SU-DHL-6 (cell line): ENCODE measurements at regions not wholly inside any gene's neighbourhood (a gene's known extent, or its start where the extent isn't known, plus 50 kb on each side); places are given as distances from the start of the nearest gene placed in this dataset.

ENCODE experiments used
- H2AFZ ChIP-seq: fragments of 200-600 bp; sonication (generic); 2 replicates; pipeline ENCODE4 v1.6.1; 2014; ENCODE audit warnings: low read depth, mild to moderate bottlenecking, moderate library complexity, mixed read lengths, antibody characterized with exemption, low read length; ENCODE audit not compliant: severe bottlenecking
- H3F3A ChIP-seq: fragments of 200-600 bp; shearing (Covaris generic); 2 replicates; pipeline ENCODE4 v1.6.0; 2016; ENCODE audit warnings: antibody characterized with exemption, mild to moderate bottlenecking; ENCODE audit not compliant: insufficient read depth
- H3K27ac ChIP-seq: fragments of 200-600 bp; sonication (generic); 2 replicates; pipeline ENCODE4 v1.5.1; 2016; ENCODE audit warnings: low read depth, mild to moderate bottlenecking, low read length, moderate library complexity, mixed read lengths
- H3K27me3 ChIP-seq: fragments of 200-600 bp; sonication (generic), shearing (Covaris generic); 2 replicates; pipeline ENCODE4 v1.6.0; 2014; ENCODE audit warnings: mild to moderate bottlenecking, low read length
- H3K36me3 ChIP-seq: fragments of 200-600 bp; sonication (generic); 2 replicates; pipeline ENCODE4 v1.6.1; 2014; ENCODE audit warnings: mild to moderate bottlenecking, low read length, mixed read lengths
- H3K4me2 ChIP-seq: fragments of 300-600, 200-600 bp; shearing (Covaris generic), sonication (generic); 2 replicates; pipeline ENCODE4 v1.6.0; 2014; ENCODE audit warnings: low read length, low read depth, mild to moderate bottlenecking; ENCODE audit not compliant: poor library complexity, severe bottlenecking
- H3K4me3 ChIP-seq: fragments of 200-600 bp; sonication (generic); 2 replicates; pipeline ENCODE4 v1.5.1; 2014; ENCODE audit warnings: antibody characterized with exemption, low read length, mild to moderate bottlenecking, mixed read lengths; ENCODE audit not compliant: insufficient read depth, poor library complexity, severe bottlenecking
- H3K79me2 ChIP-seq: fragments of 200-600 bp; sonication (generic); 2 replicates; pipeline ENCODE4 v1.6.1; 2014; ENCODE audit warnings: mild to moderate bottlenecking, low read length, moderate library complexity; ENCODE audit not compliant: insufficient read depth
- H3K9ac ChIP-seq: fragments of 200-600 bp; sonication (generic); 2 replicates; pipeline ENCODE4 v1.7.0; 2014; ENCODE audit warnings: mild to moderate bottlenecking, low read length
- H3K9me2 ChIP-seq: fragments of 200-600 bp; sonication (generic); replicated peaks from 2 replicates; pipeline ENCODE4 v1.6.1; 2014; ENCODE audit warnings: low read length; ENCODE audit not compliant: insufficient read depth
- H3K9me3 ChIP-seq: fragments of 200-600 bp; sonication (generic); 2 replicates; pipeline ENCODE4 v1.6.1; 2014; ENCODE audit warnings: low read length, mixed read lengths; ENCODE audit not compliant: insufficient read depth
- H4K20me1 ChIP-seq: fragments of 200-600 bp; sonication (generic); 2 replicates; pipeline ENCODE4 v1.6.1; 2014; ENCODE audit warnings: low read depth, mild to moderate bottlenecking, antibody characterized with exemption, low read length, moderate library complexity, mixed read lengths
- EZH2phosphoT487 ChIP-seq: fragments of 200-600 bp; sonication (generic), shearing (Covaris generic); conservative IDR thresholded peaks from 2 replicates; pipeline ENCODE4 v1.6.1; 2018; ENCODE audit warnings: mild to moderate bottlenecking, antibody characterized with exemption, low read length, moderate library complexity, mixed read lengths
- TF ChIP-seq, protein P1 (sequence below): fragments of 200-600 bp; sonication (generic); IDR thresholded peaks from one replicate; pipeline ENCODE4 v1.5.1; 2017; ENCODE audit warnings: antibody characterized with exemption, mild to moderate bottlenecking, low read length, moderate library complexity; ENCODE audit not compliant: insufficient read depth, poor library complexity, severe bottlenecking

GRCh38 chr12:87870061-87870460 lies 159.1 kb downstream of the C12orf50 start:
- H3K79me2 ChIP-seq = no peaks in the 10 kb centered on the region
- no peak overlapping the region for H3K9ac ChIP-seq
- H3K4me3 ChIP-seq = no peak overlapping the region
- no peak overlapping the region for H3K4me2 ChIP-seq
- TF ChIP-seq, protein P1, sequence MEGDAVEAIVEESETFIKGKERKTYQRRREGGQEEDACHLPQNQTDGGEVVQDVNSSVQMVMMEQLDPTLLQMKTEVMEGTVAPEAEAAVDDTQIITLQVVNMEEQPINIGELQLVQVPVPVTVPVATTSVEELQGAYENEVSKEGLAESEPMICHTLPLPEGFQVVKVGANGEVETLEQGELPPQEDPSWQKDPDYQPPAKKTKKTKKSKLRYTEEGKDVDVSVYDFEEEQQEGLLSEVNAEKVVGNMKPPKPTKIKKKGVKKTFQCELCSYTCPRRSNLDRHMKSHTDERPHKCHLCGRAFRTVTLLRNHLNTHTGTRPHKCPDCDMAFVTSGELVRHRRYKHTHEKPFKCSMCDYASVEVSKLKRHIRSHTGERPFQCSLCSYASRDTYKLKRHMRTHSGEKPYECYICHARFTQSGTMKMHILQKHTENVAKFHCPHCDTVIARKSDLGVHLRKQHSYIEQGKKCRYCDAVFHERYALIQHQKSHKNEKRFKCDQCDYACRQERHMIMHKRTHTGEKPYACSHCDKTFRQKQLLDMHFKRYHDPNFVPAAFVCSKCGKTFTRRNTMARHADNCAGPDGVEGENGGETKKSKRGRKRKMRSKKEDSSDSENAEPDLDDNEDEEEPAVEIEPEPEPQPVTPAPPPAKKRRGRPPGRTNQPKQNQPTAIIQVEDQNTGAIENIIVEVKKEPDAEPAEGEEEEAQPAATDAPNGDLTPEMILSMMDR = no peak
- no peak for TF ChIP-seq EZH2phosphoT487
- H3K27me3 ChIP-seq = no peaks in the 10 kb centered on the region
- H3K9me3 ChIP-seq = no peaks in the 10 kb centered on the region
- no peaks in the 10 kb centered on the region for H3K36me3 ChIP-seq
- no peaks in the 10 kb centered on the region for H3K9me2 ChIP-seq
- no peak overlapping the region for H2AFZ ChIP-seq
- no peak overlapping the region for H3K27ac ChIP-seq
- no peaks in the 10 kb centered on the region for H3F3A ChIP-seq
- H4K20me1 ChIP-seq = no peaks in the 10 kb centered on the region

- Histone ChIP-seq H2AFZ (no peak overlapping the region), H3F3A (no peaks in the 10 kb centered on the region), H3K9me2 (no peaks in the 10 kb centered on the region), H3K36me3 (no peaks in the 10 kb centered on the region), H3K4me3 (no peak overlapping the region), H3K9ac (no peak overlapping the region), H3K4me2 (no peak overlapping the region), H3K79me2 (no peaks in the 10 kb centered on the region), H3K27ac (no peak overlapping the region), H4K20me1 (no peaks in the 10 kb centered on the region), H3K27me3 (no peaks in the 10 kb centered on the region), H3K9me3 (no peaks in the 10 kb centered on the region)
- no peak for TF ChIP-seq EZH2phosphoT487
- TF ChIP-seq, protein P1 = peak; percentile 19
Measured at GRCh38 chr12:87866578-87867292, 162.5 kb downstream of the C12orf50 start.

- no peak for TF ChIP-seq EZH2phosphoT487
- TF ChIP-seq, protein P1 = no peak
- H3K4me2 ChIP-seq = no peak overlapping the region
Measured at GRCh38 chr12:87861791-87862190, 167.4 kb downstream of the C12orf50 start.

More at GRCh38 chr12:87861791-87862190, 167.4 kb downstream of the C12orf50 start:
- no peaks in the 10 kb centered on the region for H3K9me3 ChIP-seq
- no peak overlapping the region for H2AFZ ChIP-seq
- H3F3A ChIP-seq = no peaks in the 10 kb centered on the region
- H3K27me3 ChIP-seq = no peaks in the 10 kb centered on the region
- no peaks in the 10 kb centered on the region for H3K9me2 ChIP-seq
- no peaks in the 10 kb centered on the region for H3K79me2 ChIP-seq
- H3K27ac ChIP-seq = no peak overlapping the region
- H3K4me3 ChIP-seq = no peak overlapping the region
- no peaks in the 10 kb centered on the region for H3K36me3 ChIP-seq
- no peaks in the 10 kb centered on the region for H4K20me1 ChIP-seq
- H3K9ac ChIP-seq = no peak overlapping the region
